ENCODE measurements at regions not wholly inside any gene's neighbourhood (a gene's known extent, or its start where the extent isn't known, plus 50 kb on each side); places are given as distances from the start of the nearest gene placed in this dataset.
A peak's percentile ranks its signal among the peaks of the same experiment; 100 is the strongest.

GRCh38 chr3:120524171-120524923 lies 71.8 kb upstream of the NDUFB4 start:
- H3K27ac ChIP-seq (ENCODE audit: poor library complexity, severe bottlenecking), result no peak overlapping the region
- no peaks in the 10 kb centered on the region for H3K4me1 ChIP-seq (ENCODE audit: insufficient read depth, poor library complexity, severe bottlenecking)
- no peaks in the 10 kb centered on the region for H3K27me3 ChIP-seq (ENCODE audit: insufficient read depth, poor library complexity, severe bottlenecking)
- H3K9me3 ChIP-seq (ENCODE audit: severe bottlenecking), result no peaks in the 10 kb centered on the region
- no peak for TF ChIP-seq CTCF (IDR thresholded peaks at IDR 0.05; ENCODE audit: poor library complexity, severe bottlenecking)
- ATAC-seq (ENCODE audit: low read depth) (no peak), DNase-seq (ENCODE audit: low spot score) (no peak)
- no peak overlapping the region for H3K4me3 ChIP-seq (ENCODE audit: severe bottlenecking)
- H3K36me3 ChIP-seq (ENCODE audit: low read depth), result no peaks in the 10 kb centered on the region

DNA sequence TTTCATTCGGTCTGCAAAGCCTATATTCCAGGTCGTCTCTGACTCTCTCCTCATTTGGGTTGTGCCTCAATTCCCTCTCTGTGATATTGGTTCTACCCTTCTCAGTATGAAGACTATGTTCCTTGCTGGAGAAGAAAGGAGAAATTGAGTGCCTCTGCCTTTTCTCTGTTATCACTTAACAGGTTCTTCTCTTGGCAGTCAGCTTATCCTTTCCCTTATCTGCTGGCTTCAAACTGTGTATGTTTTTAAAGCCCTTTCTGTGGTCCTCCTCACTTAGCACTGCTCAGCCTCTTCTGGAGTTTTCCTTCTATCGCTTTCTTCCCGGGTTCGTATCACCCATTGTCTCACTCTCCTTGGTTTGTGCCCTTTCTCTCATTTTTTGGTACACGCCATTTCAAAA lies 65.3 kb upstream of the FSTL1 start:
- Histone ChIP-seq H3K27ac (ENCODE audit: poor library complexity, severe bottlenecking) (no peak overlapping the region), H3K4me3 (ENCODE audit: severe bottlenecking) (no peak overlapping the region), H3K36me3 (ENCODE audit: low read depth) (no peaks in the 10 kb centered on the region), H3K27me3 (ENCODE audit: insufficient read depth, poor library complexity, severe bottlenecking) (no peaks in the 10 kb centered on the region), H3K4me1 (ENCODE audit: insufficient read depth, poor library complexity, severe bottlenecking) (no peaks in the 10 kb centered on the region), H3K9me3 (ENCODE audit: severe bottlenecking) (no peaks in the 10 kb centered on the region)
- ATAC-seq (ENCODE audit: low read depth) (no peak), DNase-seq (ENCODE audit: low spot score) (no peak)
- no peak for TF ChIP-seq CTCF (IDR thresholded peaks at IDR 0.05; ENCODE audit: poor library complexity, severe bottlenecking)

DNA sequence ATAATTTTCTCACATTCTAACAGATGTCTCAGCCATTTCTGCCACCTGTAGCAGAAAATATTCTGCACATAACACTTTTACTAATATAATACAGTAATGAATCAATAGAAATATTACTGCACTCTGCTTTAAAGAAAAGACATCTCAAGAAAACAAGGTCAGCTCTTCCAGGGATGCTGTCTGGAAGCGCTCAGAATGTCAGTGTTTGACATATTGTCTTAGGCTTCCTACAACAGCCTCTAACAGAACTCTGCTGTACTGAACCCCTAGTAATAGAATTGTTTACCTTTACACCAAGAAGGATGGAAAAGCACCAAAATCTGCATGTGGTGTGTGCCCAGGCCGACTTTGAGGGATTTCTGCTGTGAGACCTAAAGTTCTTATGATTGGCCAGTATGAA lies 61.9 kb upstream of the FSTL1 start:
- Histone ChIP-seq H3K4me1 (ENCODE audit: insufficient read depth, poor library complexity, severe bottlenecking) (no peaks in the 10 kb centered on the region), H3K36me3 (ENCODE audit: low read depth) (no peaks in the 10 kb centered on the region), H3K9me3 (ENCODE audit: severe bottlenecking) (no peaks in the 10 kb centered on the region), H3K27ac (ENCODE audit: poor library complexity, severe bottlenecking) (no peak overlapping the region), H3K4me3 (ENCODE audit: severe bottlenecking) (no peak overlapping the region), H3K27me3 (ENCODE audit: insufficient read depth, poor library complexity, severe bottlenecking) (no peaks in the 10 kb centered on the region)
- no peak for ATAC-seq (ENCODE audit: low read depth)
- DNase-seq (ENCODE audit: low spot score), result no peak
- TF ChIP-seq CTCF (IDR thresholded peaks at IDR 0.05; ENCODE audit: poor library complexity, severe bottlenecking), result no peak

GRCh38 chr3:120506828-120507774 lies 56.3 kb upstream of the FSTL1 start:
- DNase-seq (ENCODE audit: low spot score), result no peak
- ATAC-seq (ENCODE audit: low read depth), result no peak
- Histone ChIP-seq H3K27me3 (ENCODE audit: insufficient read depth, poor library complexity, severe bottlenecking) (no peaks in the 10 kb centered on the region), H3K27ac (ENCODE audit: poor library complexity, severe bottlenecking) (no peak overlapping the region), H3K9me3 (ENCODE audit: severe bottlenecking) (no peaks in the 10 kb centered on the region), H3K36me3 (ENCODE audit: low read depth) (no peaks in the 10 kb centered on the region), H3K4me1 (ENCODE audit: insufficient read depth, poor library complexity, severe bottlenecking) (no peaks in the 10 kb centered on the region), H3K4me3 (ENCODE audit: severe bottlenecking) (no peak overlapping the region)
- peak; percentile 68 for TF ChIP-seq CTCF (IDR thresholded peaks at IDR 0.05; ENCODE audit: poor library complexity, severe bottlenecking)
